ENCODE measurements at regions not wholly inside any gene's neighbourhood (a gene's known extent, or its start where the extent isn't known, plus 50 kb on each side); places are given as distances from the start of the nearest gene placed in this dataset.
"Not testable (repeated sequence)": the region's sequence is repeated elsewhere in the genome, so short reads cannot be mapped to it uniquely, and the experiment has no call there.

DNA sequence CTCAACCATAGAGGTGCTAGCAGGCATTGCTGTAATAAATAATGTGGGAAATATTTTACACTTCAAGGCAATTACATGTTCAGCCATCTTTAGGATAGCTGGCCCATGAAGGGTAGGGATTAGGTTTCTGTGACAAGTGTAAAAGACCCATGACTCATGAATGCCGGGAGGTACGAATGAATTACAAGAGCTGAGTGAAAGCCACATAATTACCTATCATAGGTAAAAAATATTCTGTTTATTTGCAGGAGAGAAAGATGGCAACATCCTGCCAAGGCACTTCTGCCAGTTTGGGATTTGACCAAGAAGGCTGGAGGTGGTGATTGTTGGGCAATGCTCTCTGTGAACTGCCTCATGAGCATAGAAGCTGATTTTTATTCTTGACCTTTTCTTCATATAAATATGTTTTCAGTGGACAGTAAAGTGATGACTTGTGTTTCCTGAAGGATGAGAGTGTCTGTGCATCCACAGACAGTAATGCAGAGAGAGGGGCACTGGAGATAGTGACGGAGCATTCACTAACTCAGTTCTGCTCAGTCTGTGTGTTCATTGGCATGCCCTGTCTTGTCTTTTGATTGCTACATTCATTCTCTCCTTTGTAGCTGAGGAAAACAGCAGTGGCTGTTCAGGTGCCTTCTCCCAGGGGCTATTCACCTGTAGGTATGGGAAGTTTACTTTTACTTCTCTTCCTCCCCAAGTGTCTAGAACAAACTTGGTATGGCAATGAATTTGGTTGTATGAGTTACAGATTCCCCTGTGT is 481.1 kb downstream of the TFAP2B start:
- H3K27me3 ChIP-seq (ENCODE audit: insufficient read depth, low read length): no peaks in the 10 kb centered on the region
- no peak overlapping the region for H3K9ac ChIP-seq (ENCODE audit: low read depth, low read length)
- no peak overlapping the region for H3K27ac ChIP-seq (ENCODE audit: low read length)
- H3K4me3 ChIP-seq (ENCODE audit: low read length): no peak overlapping the region
- H3K36me3 ChIP-seq (ENCODE audit: insufficient read depth, low read depth, low read length): no peaks in the 10 kb centered on the region
- no peaks in the 10 kb centered on the region; the same call in 1 of the 2 replicates for H3K4me1 ChIP-seq (ENCODE audit: insufficient read depth, low read length)
- no peaks in the 10 kb centered on the region for H3K9me3 ChIP-seq (ENCODE audit: insufficient read depth, low read depth, low read length)

DNA sequence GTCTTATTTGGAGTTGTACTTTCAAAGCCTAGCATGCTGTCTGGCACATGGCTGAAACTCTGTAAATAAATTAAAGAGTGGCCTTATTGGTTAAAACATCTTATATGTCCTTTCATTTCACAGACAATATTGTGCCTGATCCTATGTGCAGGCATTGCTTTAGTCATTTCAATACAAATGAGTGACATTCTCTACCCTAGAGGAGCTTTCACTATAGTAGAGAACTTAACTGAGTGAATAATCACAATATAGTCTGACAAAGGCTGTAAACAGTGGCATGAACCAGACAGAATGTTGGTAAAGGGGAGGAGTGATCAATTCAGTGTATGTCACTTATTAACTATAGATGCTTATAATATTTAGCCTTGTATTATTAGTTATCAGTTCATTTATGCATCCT is 481.8 kb downstream of the TFAP2B start:
- H3K9me3 ChIP-seq (ENCODE audit: insufficient read depth, low read depth, low read length): no peaks in the 10 kb centered on the region
- no peak overlapping the region for H3K9ac ChIP-seq (ENCODE audit: low read depth, low read length)
- H3K27me3 ChIP-seq (ENCODE audit: insufficient read depth, low read length): no peaks in the 10 kb centered on the region
- no peak overlapping the region for H3K27ac ChIP-seq (ENCODE audit: low read length)
- H3K36me3 ChIP-seq (ENCODE audit: insufficient read depth, low read depth, low read length): no peaks in the 10 kb centered on the region
- no peaks in the 10 kb centered on the region; the same call in 1 of the 2 replicates for H3K4me1 ChIP-seq (ENCODE audit: insufficient read depth, low read length)
- no peak overlapping the region for H3K4me3 ChIP-seq (ENCODE audit: low read length)

DNA sequence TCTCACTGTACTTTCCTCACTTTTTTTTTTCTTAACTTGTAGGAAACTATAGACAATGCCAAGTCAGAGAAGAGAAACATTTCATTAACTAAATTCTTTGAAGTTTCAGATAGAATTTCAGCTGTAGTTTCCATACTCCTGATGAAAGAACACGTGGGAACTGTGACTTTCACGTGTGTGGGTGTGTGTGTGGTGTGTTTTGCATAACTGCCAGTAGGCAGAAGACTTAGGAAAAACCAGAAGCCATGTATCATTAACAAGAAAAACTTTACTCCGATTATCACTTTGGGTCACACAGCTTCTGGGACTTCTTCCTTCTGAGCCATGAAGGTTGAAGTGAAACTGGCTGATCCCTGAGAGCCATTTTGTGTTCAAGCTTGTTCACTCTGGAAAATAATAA is 483.3 kb downstream of the TFAP2B start:
- Histone ChIP-seq H3K4me1 (ENCODE audit: insufficient read depth, low read length) (no peaks in the 10 kb centered on the region; the same call in 1 of the 2 replicates), H3K9me3 (ENCODE audit: insufficient read depth, low read depth, low read length) (no peaks in the 10 kb centered on the region)

GRCh38 chr6:51302431-51302830 is 483.8 kb downstream of the TFAP2B start:
- Histone ChIP-seq H3K9ac (ENCODE audit: low read depth, low read length) (no peak overlapping the region), H3K4me3 (ENCODE audit: low read length) (no peak overlapping the region), H3K27ac (ENCODE audit: low read length) (no peak overlapping the region), H3K27me3 (ENCODE audit: insufficient read depth, low read length) (no peaks in the 10 kb centered on the region), H3K36me3 (ENCODE audit: insufficient read depth, low read depth, low read length) (no peaks in the 10 kb centered on the region), H3K4me1 (ENCODE audit: insufficient read depth, low read length) (no peaks in the 10 kb centered on the region; the same call in 1 of the 2 replicates), H3K9me3 (ENCODE audit: insufficient read depth, low read depth, low read length) (no peaks in the 10 kb centered on the region)

More for the DNA sequence above, 483.3 kb downstream of the TFAP2B start:
- H3K9ac ChIP-seq (ENCODE audit: low read depth, low read length): no peak overlapping the region
- H3K4me3 ChIP-seq (ENCODE audit: low read length): no peak overlapping the region
- H3K36me3 ChIP-seq (ENCODE audit: insufficient read depth, low read depth, low read length): no peaks in the 10 kb centered on the region
- H3K27ac ChIP-seq (ENCODE audit: low read length): no peak overlapping the region
- no peaks in the 10 kb centered on the region for H3K27me3 ChIP-seq (ENCODE audit: insufficient read depth, low read length)

- H3K9ac ChIP-seq (ENCODE audit: low read depth, low read length): no peak overlapping the region
- no peaks in the 10 kb centered on the region; the same call in 1 of the 2 replicates for H3K4me1 ChIP-seq (ENCODE audit: insufficient read depth, low read length)
- H3K27me3 ChIP-seq (ENCODE audit: insufficient read depth, low read length): no peaks in the 10 kb centered on the region
- H3K4me3 ChIP-seq (ENCODE audit: low read length): no peak overlapping the region
- H3K27ac ChIP-seq (ENCODE audit: low read length): no peak overlapping the region
- no peaks in the 10 kb centered on the region for H3K9me3 ChIP-seq (ENCODE audit: insufficient read depth, low read depth, low read length)
- H3K36me3 ChIP-seq (ENCODE audit: insufficient read depth, low read depth, low read length): no peaks in the 10 kb centered on the region
These were observed 484.7 kb downstream of the TFAP2B start for GRCh38 chr6:51303338-51303737.

- Histone ChIP-seq H3K27ac (ENCODE audit: low read length) (no peak overlapping the region), H3K36me3 (ENCODE audit: insufficient read depth, low read depth, low read length) (no peaks in the 10 kb centered on the region), H3K9ac (ENCODE audit: low read depth, low read length) (no peak overlapping the region), H3K9me3 (ENCODE audit: insufficient read depth, low read depth, low read length) (no peaks in the 10 kb centered on the region), H3K27me3 (ENCODE audit: insufficient read depth, low read length) (no peaks in the 10 kb centered on the region), H3K4me1 (ENCODE audit: insufficient read depth, low read length) (peaks cover 12% of the 10 kb centered on the region; the same call in 1 of the 2 replicates), H3K4me3 (ENCODE audit: low read length) (no peak overlapping the region)
These were observed 496.3 kb downstream of the TFAP2B start for GRCh38 chr6:51314965-51315364.

DNA sequence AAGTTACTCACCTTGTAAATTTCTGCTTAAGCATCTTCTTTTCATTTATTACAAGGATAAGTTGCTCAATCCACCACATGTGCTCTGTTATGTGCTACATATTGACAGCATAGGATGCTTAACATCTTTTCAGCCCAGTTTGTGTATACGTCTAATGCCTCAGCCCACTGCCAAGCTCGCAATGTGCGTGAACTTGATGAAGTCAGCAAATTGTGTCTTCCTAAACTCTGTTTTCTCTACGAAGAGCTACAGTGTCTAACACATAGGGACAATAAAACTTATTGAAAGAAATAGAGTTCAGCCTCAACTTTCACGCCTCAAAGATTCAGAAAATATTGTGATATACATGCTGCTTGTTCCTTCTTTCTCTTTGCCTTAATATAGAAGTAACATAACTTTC is 500.0 kb downstream of the TFAP2B start:
- Histone ChIP-seq H3K9ac (ENCODE audit: low read depth, low read length) (no peak overlapping the region), H3K9me3 (ENCODE audit: insufficient read depth, low read depth, low read length) (peaks cover 4% of the 10 kb centered on the region; the same call in 1 of the 2 replicates), H3K4me3 (ENCODE audit: low read length) (no peak overlapping the region), H3K4me1 (ENCODE audit: insufficient read depth, low read length) (peaks cover 12% of the 10 kb centered on the region; the same call in 1 of the 2 replicates), H3K27ac (ENCODE audit: low read length) (no peak overlapping the region), H3K36me3 (ENCODE audit: insufficient read depth, low read depth, low read length) (no peaks in the 10 kb centered on the region), H3K27me3 (ENCODE audit: insufficient read depth, low read length) (no peaks in the 10 kb centered on the region)

GRCh38 chr6:51321477-51321876 is 502.8 kb downstream of the TFAP2B start:
- H3K27ac ChIP-seq (ENCODE audit: low read length); H3K4me3 ChIP-seq (ENCODE audit: low read length); H3K9me3 ChIP-seq (ENCODE audit: insufficient read depth, low read depth, low read length); H3K36me3 ChIP-seq (ENCODE audit: insufficient read depth, low read depth, low read length); H3K9ac ChIP-seq (ENCODE audit: low read depth, low read length); H3K27me3 ChIP-seq (ENCODE audit: insufficient read depth, low read length): not testable (repeated sequence)
- H3K4me1 ChIP-seq (ENCODE audit: insufficient read depth, low read length): peaks cover 12% of the 10 kb centered on the region; the same call in 1 of the 2 replicates

DNA sequence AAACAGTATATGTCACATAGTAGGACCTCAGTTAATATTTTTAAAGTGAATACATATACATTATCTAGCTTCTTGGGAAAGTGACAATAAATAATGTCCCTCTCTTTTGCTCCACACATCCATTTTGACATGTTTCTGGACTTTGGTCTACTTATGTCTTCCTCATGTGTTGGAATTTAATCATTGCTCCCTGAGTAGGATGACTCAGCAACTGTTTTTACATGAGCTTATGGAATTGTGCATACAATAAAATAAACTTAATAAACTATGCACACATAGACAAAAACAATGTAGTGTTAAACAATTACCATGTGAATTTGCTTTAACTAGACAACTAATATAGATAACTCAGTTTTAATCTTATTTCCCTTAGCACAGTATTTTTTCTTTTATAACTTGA is 503.8 kb downstream of the TFAP2B start:
- H3K27ac ChIP-seq (ENCODE audit: low read length): no peak overlapping the region
- peaks cover 12% of the 10 kb centered on the region; the same call in 1 of the 2 replicates for H3K4me1 ChIP-seq (ENCODE audit: insufficient read depth, low read length)
- H3K36me3 ChIP-seq (ENCODE audit: insufficient read depth, low read depth, low read length): no peaks in the 10 kb centered on the region
- H3K27me3 ChIP-seq (ENCODE audit: insufficient read depth, low read length): no peaks in the 10 kb centered on the region
- peaks cover 4% of the 10 kb centered on the region; the same call in 1 of the 2 replicates for H3K9me3 ChIP-seq (ENCODE audit: insufficient read depth, low read depth, low read length)
- no peak overlapping the region for H3K9ac ChIP-seq (ENCODE audit: low read depth, low read length)
- H3K4me3 ChIP-seq (ENCODE audit: low read length): no peak overlapping the region

DNA sequence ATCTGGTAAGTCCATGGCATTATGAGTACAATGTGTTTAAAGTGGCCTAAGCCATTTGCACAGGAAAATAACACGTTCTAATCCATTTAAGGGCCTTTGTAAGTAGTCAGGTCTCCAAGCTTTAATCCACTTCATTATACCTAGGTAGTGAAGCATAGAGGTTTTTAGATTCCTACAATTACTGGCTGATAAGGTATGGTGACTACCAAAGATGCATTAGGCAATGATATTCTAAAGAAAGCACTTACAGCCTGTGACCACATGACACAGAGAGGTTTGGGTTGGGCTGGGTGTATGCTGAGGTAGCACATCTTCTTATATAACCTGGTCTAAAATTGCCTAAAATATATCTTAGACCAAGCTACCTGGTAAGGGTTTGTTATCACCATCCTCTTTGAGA is 504.4 kb downstream of the TFAP2B start:
- Histone ChIP-seq H3K4me1 (ENCODE audit: insufficient read depth, low read length) (peaks cover 12% of the 10 kb centered on the region; the same call in 1 of the 2 replicates), H3K27ac (ENCODE audit: low read length) (no peak overlapping the region), H3K27me3 (ENCODE audit: insufficient read depth, low read length) (no peaks in the 10 kb centered on the region), H3K36me3 (ENCODE audit: insufficient read depth, low read depth, low read length) (no peaks in the 10 kb centered on the region), H3K4me3 (ENCODE audit: low read length) (no peak overlapping the region), H3K9me3 (ENCODE audit: insufficient read depth, low read depth, low read length) (peaks cover 4% of the 10 kb centered on the region; the same call in 1 of the 2 replicates), H3K9ac (ENCODE audit: low read depth, low read length) (no peak overlapping the region)

DNA sequence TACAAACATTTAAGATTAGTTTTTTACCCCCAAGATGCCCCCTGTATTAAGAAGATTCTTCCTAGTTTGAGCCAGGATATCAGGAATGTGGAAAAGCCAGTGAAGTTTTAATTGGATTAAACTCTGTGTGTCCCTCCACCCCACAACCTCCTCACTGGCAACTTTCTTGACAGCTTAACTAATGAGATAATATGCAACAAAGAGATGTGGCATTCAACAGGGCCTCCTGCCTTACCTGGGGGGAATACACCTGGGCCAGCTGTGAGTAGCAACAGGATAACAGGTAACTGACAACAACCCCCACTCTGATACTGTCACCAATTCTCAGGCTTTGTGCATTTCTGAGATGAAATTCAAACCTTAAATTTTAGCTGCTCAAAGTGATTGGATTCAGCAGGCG is 512.3 kb downstream of the TFAP2B start:
- no peaks in the 10 kb centered on the region for H3K4me1 ChIP-seq (ENCODE audit: insufficient read depth, low read length)
- no peak overlapping the region for H3K9ac ChIP-seq (ENCODE audit: low read depth, low read length)
- no peaks in the 10 kb centered on the region for H3K27me3 ChIP-seq (ENCODE audit: insufficient read depth, low read length)
- no peak overlapping the region for H3K4me3 ChIP-seq (ENCODE audit: low read length)
- no peak overlapping the region for H3K27ac ChIP-seq (ENCODE audit: low read length)
- H3K36me3 ChIP-seq (ENCODE audit: insufficient read depth, low read depth, low read length): no peaks in the 10 kb centered on the region
- H3K9me3 ChIP-seq (ENCODE audit: insufficient read depth, low read depth, low read length): no peaks in the 10 kb centered on the region

GRCh38 chr6:51335543-51335942 is 516.9 kb downstream of the TFAP2B start:
- Histone ChIP-seq H3K9ac (ENCODE audit: low read depth, low read length) (no peak overlapping the region), H3K27ac (ENCODE audit: low read length) (no peak overlapping the region), H3K36me3 (ENCODE audit: insufficient read depth, low read depth, low read length) (no peaks in the 10 kb centered on the region), H3K4me1 (ENCODE audit: insufficient read depth, low read length) (peaks cover 6% of the 10 kb centered on the region; the same call in 1 of the 2 replicates), H3K9me3 (ENCODE audit: insufficient read depth, low read depth, low read length) (no peaks in the 10 kb centered on the region), H3K4me3 (ENCODE audit: low read length) (no peak overlapping the region), H3K27me3 (ENCODE audit: insufficient read depth, low read length) (no peaks in the 10 kb centered on the region)
